ENCODE measurements at regions not wholly inside any gene's neighbourhood (a gene's known extent, or its start where the extent isn't known, plus 50 kb on each side); places are given as distances from the start of the nearest gene placed in this dataset.
A peak's percentile ranks its signal among the peaks of the same experiment; 100 is the strongest.

DNA sequence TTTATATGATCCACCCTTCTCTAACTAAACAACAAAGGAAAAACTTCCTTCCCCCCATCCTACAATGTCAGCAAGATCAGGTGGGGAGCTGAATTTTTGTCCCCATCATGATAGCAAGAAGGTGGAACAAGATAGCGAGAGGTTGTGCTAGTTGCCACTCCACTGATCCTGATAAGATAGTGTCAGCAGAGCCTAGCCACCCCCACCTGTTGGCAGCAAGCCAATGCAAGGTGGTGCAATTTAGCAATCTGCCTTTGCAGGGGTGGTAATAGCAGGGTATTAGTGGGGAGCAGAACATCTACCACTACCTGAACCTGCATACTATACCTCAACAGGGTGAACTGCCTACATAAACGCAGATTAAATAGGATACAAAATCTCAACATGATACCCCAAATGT lies 80.2 kb upstream of the MAMLD1 start:
- Histone ChIP-seq H3K9ac (ENCODE audit: low read length) (no peak overlapping the region), H4K8ac (ENCODE audit: low read depth, low read length) (no peak overlapping the region), H3K23ac (ENCODE audit: low read length) (no peak overlapping the region), H3K27ac (ENCODE audit: low read depth, low read length) (no peak overlapping the region), H3K27me3 (ENCODE audit: insufficient read depth, low read length, poor library complexity) (no peaks in the 10 kb centered on the region), H2BK15ac (replicated peaks; ENCODE audit: low read depth) (no peak overlapping the region), H3K4me1 (ENCODE audit: control insufficient read depth, low read depth, low read length) (no peaks in the 10 kb centered on the region), H3K4me2 (ENCODE audit: low read length) (no peak overlapping the region), H3K4me3 (ENCODE audit: low read length) (no peak overlapping the region), H3K4ac (ENCODE audit: low read depth, low read length) (no peak overlapping the region), H2AK5ac (ENCODE audit: low read length) (no peak overlapping the region), H3K18ac (ENCODE audit: low read length) (no peak overlapping the region), H3K79me2 (ENCODE audit: control insufficient read depth, insufficient read depth, low read length) (no peaks in the 10 kb centered on the region), H2BK5ac (ENCODE audit: low read length) (no peak overlapping the region), H4K5ac (ENCODE audit: low read length) (no peak overlapping the region), H3K36me3 (ENCODE audit: control insufficient read depth, insufficient read depth, low read length) (no peaks in the 10 kb centered on the region), H3K56ac (ENCODE audit: low read length) (no peak overlapping the region), H3K79me1 (ENCODE audit: low read length) (no peaks in the 10 kb centered on the region), H2BK120ac (ENCODE audit: low read depth, low read length) (no peak overlapping the region)
- peak; percentile 4 for DNase-seq
- no CpG with 5 or more reads among the region's 2 CpGs for WGBS (ENCODE audit: extremely low coverage, insufficient coverage, low lambda C conversion rate)

GRCh38 chrX:150291014-150291413 lies 72.1 kb upstream of the MAMLD1 start:
- peak; percentile 19 for DNase-seq
- no peak overlapping the region for H2AK5ac ChIP-seq (ENCODE audit: low read length)
- no peak overlapping the region for H2BK15ac ChIP-seq (replicated peaks; ENCODE audit: low read depth)
- no peak overlapping the region for H2BK5ac ChIP-seq (ENCODE audit: low read length)
- H3K4ac ChIP-seq (ENCODE audit: low read depth, low read length) = no peak overlapping the region
- no peak overlapping the region for H3K4me2 ChIP-seq (ENCODE audit: low read length)
- H3K79me2 ChIP-seq (ENCODE audit: control insufficient read depth, insufficient read depth, low read length) = no peaks in the 10 kb centered on the region
- H3K4me3 ChIP-seq (ENCODE audit: low read length) = no peak overlapping the region
- no peaks in the 10 kb centered on the region for H3K4me1 ChIP-seq (ENCODE audit: control insufficient read depth, low read depth, low read length)
- no peak overlapping the region for H2BK120ac ChIP-seq (ENCODE audit: low read depth, low read length)
- no peak overlapping the region for H4K8ac ChIP-seq (ENCODE audit: low read depth, low read length)
- no CpG with 5 or more reads among the region's 5 CpGs for WGBS (ENCODE audit: extremely low coverage, insufficient coverage, low lambda C conversion rate)
- no peak overlapping the region for H3K56ac ChIP-seq (ENCODE audit: low read length)
- H3K36me3 ChIP-seq (ENCODE audit: control insufficient read depth, insufficient read depth, low read length) = no peaks in the 10 kb centered on the region
- H3K18ac ChIP-seq (ENCODE audit: low read length) = no peak overlapping the region
- H3K23ac ChIP-seq (ENCODE audit: low read length) = no peak overlapping the region
- no peaks in the 10 kb centered on the region for H3K27me3 ChIP-seq (ENCODE audit: insufficient read depth, low read length, poor library complexity)
- no peak overlapping the region for H4K5ac ChIP-seq (ENCODE audit: low read length)
- H3K79me1 ChIP-seq (ENCODE audit: low read length) = no peaks in the 10 kb centered on the region
- H3K9ac ChIP-seq (ENCODE audit: low read length) = no peak overlapping the region
- H3K27ac ChIP-seq (ENCODE audit: low read depth, low read length) = no peak overlapping the region

GRCh38 chrX:150293311-150294013 lies 69.7 kb upstream of the MAMLD1 start:
- no peak for DNase-seq
- no peak overlapping the region for H2BK15ac ChIP-seq (replicated peaks; ENCODE audit: low read depth)
- no CpG with 5 or more reads among the region's 5 CpGs for WGBS (ENCODE audit: extremely low coverage, insufficient coverage, low lambda C conversion rate)

DNA sequence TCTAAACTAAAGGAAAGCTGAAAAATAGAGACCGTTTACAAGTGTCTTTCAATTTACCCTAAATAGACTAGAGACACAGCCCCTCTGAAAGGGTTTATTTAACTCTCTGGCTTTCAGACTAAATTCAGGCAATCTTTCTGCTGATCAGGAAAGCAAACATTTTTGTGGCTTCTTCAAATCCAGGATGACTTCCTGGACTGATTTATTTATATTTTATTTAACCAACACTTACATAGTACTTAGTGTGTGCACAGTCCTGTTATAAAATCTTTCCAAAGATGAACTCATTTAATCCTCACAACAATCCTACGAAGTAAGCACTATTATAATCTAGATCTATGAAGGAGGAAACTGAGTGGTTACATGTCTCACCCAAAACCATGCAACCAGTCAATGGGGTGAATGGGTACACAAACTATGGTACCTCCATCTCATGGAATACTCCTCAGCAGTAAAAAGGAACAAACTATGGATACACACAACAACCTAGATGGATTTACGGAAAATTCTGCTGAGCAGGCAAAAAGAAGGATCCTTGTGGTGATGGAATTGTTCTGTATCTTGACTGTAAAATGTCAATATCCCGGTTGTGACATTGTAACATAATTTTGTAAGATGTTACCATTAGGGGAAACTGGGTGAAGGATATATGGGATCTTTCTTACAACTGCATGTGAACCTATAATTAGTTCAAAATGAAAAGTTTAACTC lies 64.1 kb upstream of the MAMLD1 start:
- Histone ChIP-seq H3K27ac (ENCODE audit: low read depth, low read length) (no peak overlapping the region), H3K9ac (ENCODE audit: low read length) (no peak overlapping the region), H2AK5ac (ENCODE audit: low read length) (no peak overlapping the region), H3K79me2 (ENCODE audit: control insufficient read depth, insufficient read depth, low read length) (no peaks in the 10 kb centered on the region), H3K4ac (ENCODE audit: low read depth, low read length) (no peak overlapping the region), H3K4me2 (ENCODE audit: low read length) (no peak overlapping the region), H2BK120ac (ENCODE audit: low read depth, low read length) (no peak overlapping the region), H3K36me3 (ENCODE audit: control insufficient read depth, insufficient read depth, low read length) (no peaks in the 10 kb centered on the region), H3K18ac (ENCODE audit: low read length) (no peak overlapping the region), H2BK5ac (ENCODE audit: low read length) (no peak overlapping the region), H3K79me1 (ENCODE audit: low read length) (no peaks in the 10 kb centered on the region), H4K5ac (ENCODE audit: low read length) (no peak overlapping the region), H3K4me1 (ENCODE audit: control insufficient read depth, low read depth, low read length) (no peaks in the 10 kb centered on the region), H3K4me3 (ENCODE audit: low read length) (no peak overlapping the region), H3K56ac (ENCODE audit: low read length) (no peak overlapping the region), H4K8ac (ENCODE audit: low read depth, low read length) (no peak overlapping the region), H3K27me3 (ENCODE audit: insufficient read depth, low read length, poor library complexity) (no peaks in the 10 kb centered on the region), H3K23ac (ENCODE audit: low read length) (no peak overlapping the region), H2BK15ac (replicated peaks; ENCODE audit: low read depth) (no peak overlapping the region)
- DNase-seq = no peak
- WGBS (ENCODE audit: extremely low coverage, insufficient coverage, low lambda C conversion rate) = no CpG with 5 or more reads among the region's 4 CpGs

More at GRCh38 chrX:150293311-150294013, 69.7 kb upstream of the MAMLD1 start:
- no peaks in the 10 kb centered on the region for H3K79me2 ChIP-seq (ENCODE audit: control insufficient read depth, insufficient read depth, low read length)
- no peaks in the 10 kb centered on the region for H3K36me3 ChIP-seq (ENCODE audit: control insufficient read depth, insufficient read depth, low read length)
- no peak overlapping the region for H4K8ac ChIP-seq (ENCODE audit: low read depth, low read length)
- no peak overlapping the region for H2BK5ac ChIP-seq (ENCODE audit: low read length)
- no peak overlapping the region for H3K4me3 ChIP-seq (ENCODE audit: low read length)
- H3K23ac ChIP-seq (ENCODE audit: low read length) = no peak overlapping the region
- no peak overlapping the region for H3K18ac ChIP-seq (ENCODE audit: low read length)
- no peak overlapping the region for H3K4ac ChIP-seq (ENCODE audit: low read depth, low read length)
- no peaks in the 10 kb centered on the region for H3K27me3 ChIP-seq (ENCODE audit: insufficient read depth, low read length, poor library complexity)
- no peaks in the 10 kb centered on the region for H3K79me1 ChIP-seq (ENCODE audit: low read length)
- no peak overlapping the region for H3K9ac ChIP-seq (ENCODE audit: low read length)
- no peak overlapping the region for H3K4me2 ChIP-seq (ENCODE audit: low read length)
- no peak overlapping the region for H4K5ac ChIP-seq (ENCODE audit: low read length)
- H3K56ac ChIP-seq (ENCODE audit: low read length) = no peak overlapping the region
- no peaks in the 10 kb centered on the region for H3K4me1 ChIP-seq (ENCODE audit: control insufficient read depth, low read depth, low read length)
- no peak overlapping the region for H2AK5ac ChIP-seq (ENCODE audit: low read length)
- no peak overlapping the region for H3K27ac ChIP-seq (ENCODE audit: low read depth, low read length)
- no peak overlapping the region for H2BK120ac ChIP-seq (ENCODE audit: low read depth, low read length)

DNA sequence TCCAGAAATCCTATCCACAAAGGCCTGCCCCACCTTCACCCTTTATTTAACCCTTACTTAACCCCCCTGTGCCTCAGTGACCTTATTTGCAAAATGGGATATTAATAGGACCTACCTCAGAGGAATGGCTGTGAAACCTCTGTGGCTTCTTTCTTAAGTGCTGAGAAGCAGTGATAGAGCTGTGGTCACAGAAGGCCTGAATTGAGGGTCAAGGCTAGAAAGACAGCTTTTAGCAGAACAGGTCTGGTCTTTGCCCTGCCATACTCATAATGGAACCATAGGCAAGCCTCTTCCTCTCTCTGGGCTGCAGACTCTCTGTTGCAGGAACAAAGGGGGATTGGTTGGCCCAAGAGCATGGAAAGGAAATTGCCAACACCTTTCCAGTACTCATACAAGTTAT lies 63.5 kb upstream of the MAMLD1 start:
- H3K18ac ChIP-seq (ENCODE audit: low read length) = no peak overlapping the region
- H3K79me1 ChIP-seq (ENCODE audit: low read length) = no peaks in the 10 kb centered on the region
- no peak overlapping the region for H3K4me2 ChIP-seq (ENCODE audit: low read length)
- no peak overlapping the region for H2BK120ac ChIP-seq (ENCODE audit: low read depth, low read length)
- no peak overlapping the region for H4K8ac ChIP-seq (ENCODE audit: low read depth, low read length)
- no peak overlapping the region for H3K27ac ChIP-seq (ENCODE audit: low read depth, low read length)
- no peak overlapping the region for H3K4ac ChIP-seq (ENCODE audit: low read depth, low read length)
- DNase-seq = no peak
- H3K4me3 ChIP-seq (ENCODE audit: low read length) = no peak overlapping the region
- no peak overlapping the region for H2BK5ac ChIP-seq (ENCODE audit: low read length)
- no peak overlapping the region for H3K56ac ChIP-seq (ENCODE audit: low read length)
- H3K23ac ChIP-seq (ENCODE audit: low read length) = no peak overlapping the region
- H3K4me1 ChIP-seq (ENCODE audit: control insufficient read depth, low read depth, low read length) = no peaks in the 10 kb centered on the region
- no peak overlapping the region for H3K9ac ChIP-seq (ENCODE audit: low read length)
- no peak overlapping the region for H2AK5ac ChIP-seq (ENCODE audit: low read length)
- no peaks in the 10 kb centered on the region for H3K79me2 ChIP-seq (ENCODE audit: control insufficient read depth, insufficient read depth, low read length)
- no peaks in the 10 kb centered on the region for H3K36me3 ChIP-seq (ENCODE audit: control insufficient read depth, insufficient read depth, low read length)
- H4K5ac ChIP-seq (ENCODE audit: low read length) = no peak overlapping the region
- no peak overlapping the region for H2BK15ac ChIP-seq (replicated peaks; ENCODE audit: low read depth)
- H3K27me3 ChIP-seq (ENCODE audit: insufficient read depth, low read length, poor library complexity) = no peaks in the 10 kb centered on the region
